Breast epithelium (tissue), 3 donors: ENCODE measurements at regions not wholly inside any gene's neighbourhood (a gene's known extent, or its start where the extent isn't known, plus 50 kb on each side); places are given as distances from the start of the nearest gene placed in this dataset.

Experiments
- POLR2A ChIP-seq: fragments of 450-650 bp; IDR thresholded peaks from one replicate; pipeline ENCODE4 v1.6.1; 2016; ENCODE audit warnings: antibody characterized with exemption, mild to moderate bottlenecking, moderate library complexity
- POLR2AphosphoS5 ChIP-seq, 3 donors: sonication (generic); formaldehyde crosslinking; IDR thresholded peaks; one replicate each; pipeline ENCODE4 v1.6.1; 2017; ENCODE audit warnings: antibody characterized with exemption in 3 of 3
- TF ChIP-seq, protein P1 (sequence below), 3 donors: fragments of 450-650 bp; IDR thresholded peaks; one replicate each; pipeline ENCODE4 v1.5.1; 2016 to 2017; ENCODE audit warnings: antibody characterized with exemption in 3 of 3, mild to moderate bottlenecking in 3 of 3, moderate library complexity in 3 of 3

DNA sequence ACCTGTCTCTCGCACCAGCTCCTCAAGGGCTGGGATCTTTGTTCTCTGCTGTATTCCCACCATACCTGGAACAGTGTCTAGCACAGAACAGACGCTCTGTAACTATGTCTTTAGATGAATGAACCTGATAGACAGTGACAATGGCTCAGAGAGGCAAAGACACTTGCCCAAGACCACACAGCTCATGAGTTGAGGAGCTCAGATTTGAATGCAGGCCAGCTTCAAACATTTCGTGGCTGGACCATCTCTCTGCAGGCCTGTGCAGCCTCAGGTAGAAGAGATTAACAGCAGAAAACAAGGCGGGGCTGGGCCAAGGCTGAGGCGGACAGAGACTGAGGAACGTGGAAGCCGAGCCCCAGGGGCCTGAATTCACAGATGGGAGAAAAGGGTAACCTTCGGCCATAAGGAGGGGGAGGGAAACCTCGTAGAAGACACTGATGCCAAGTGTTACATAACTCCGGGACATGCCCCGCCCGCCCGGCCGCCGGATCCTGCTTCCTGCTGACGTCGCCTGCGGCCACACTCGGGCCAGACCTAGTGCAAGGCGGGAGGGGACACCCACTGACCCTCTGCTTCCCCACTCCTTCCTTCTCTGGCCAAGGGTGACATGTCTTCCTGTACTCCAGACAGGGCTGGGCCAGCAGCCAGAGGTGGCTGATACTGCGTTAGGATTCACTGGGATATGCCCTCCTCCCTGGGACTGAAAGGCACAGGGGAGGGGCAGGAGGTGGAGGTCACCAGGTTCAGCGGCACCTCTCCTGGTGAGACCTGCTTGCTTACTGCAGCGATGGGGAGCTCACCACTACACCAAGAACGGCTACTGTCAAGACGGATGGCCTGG lies 86.8 kb downstream of the RFLNA start:
- TF ChIP-seq POLR2AphosphoS5 (IDR thresholded peaks at IDR 0.05) = peak; percentile 85 to 95 (median 94)
- TF ChIP-seq, protein P1, sequence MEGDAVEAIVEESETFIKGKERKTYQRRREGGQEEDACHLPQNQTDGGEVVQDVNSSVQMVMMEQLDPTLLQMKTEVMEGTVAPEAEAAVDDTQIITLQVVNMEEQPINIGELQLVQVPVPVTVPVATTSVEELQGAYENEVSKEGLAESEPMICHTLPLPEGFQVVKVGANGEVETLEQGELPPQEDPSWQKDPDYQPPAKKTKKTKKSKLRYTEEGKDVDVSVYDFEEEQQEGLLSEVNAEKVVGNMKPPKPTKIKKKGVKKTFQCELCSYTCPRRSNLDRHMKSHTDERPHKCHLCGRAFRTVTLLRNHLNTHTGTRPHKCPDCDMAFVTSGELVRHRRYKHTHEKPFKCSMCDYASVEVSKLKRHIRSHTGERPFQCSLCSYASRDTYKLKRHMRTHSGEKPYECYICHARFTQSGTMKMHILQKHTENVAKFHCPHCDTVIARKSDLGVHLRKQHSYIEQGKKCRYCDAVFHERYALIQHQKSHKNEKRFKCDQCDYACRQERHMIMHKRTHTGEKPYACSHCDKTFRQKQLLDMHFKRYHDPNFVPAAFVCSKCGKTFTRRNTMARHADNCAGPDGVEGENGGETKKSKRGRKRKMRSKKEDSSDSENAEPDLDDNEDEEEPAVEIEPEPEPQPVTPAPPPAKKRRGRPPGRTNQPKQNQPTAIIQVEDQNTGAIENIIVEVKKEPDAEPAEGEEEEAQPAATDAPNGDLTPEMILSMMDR (IDR thresholded peaks at IDR 0.05) = no peak
- TF ChIP-seq POLR2A = no peak
